Naive thymus-derived CD8-positive, alpha-beta T cell (primary cell): ENCODE measurements at regions not wholly inside any gene's neighbourhood (a gene's known extent, or its start where the extent isn't known, plus 50 kb on each side); places are given as distances from the start of the nearest gene placed in this dataset.

Experiments
- ATAC-seq, 2 donors: fragments of 150-1000 bp; cut with Tn5 transposase in 1 of 2; sonication (Bioruptor Pico), chemical (Tn5 transposase) in 1 of 2; 1 replicate in 1 of 2; 2 replicates in 1 of 2; pipeline ENCODE4 v1.10.0; 2021; ENCODE audit warnings: mild to moderate bottlenecking in 2 of 2, moderate library complexity in 2 of 2
- POLR2A ChIA-PET: fragments of 350-600 bp; sonication (Branson Sonifier 250); formaldehyde crosslinking; loops from one replicate; lab custom pipeline; 2021; ENCODE audit warnings: antibody characterized with exemption; lab: Charles Lee
- DNase-seq, 10 donors: peaks; one replicate each; pipeline versions ENCODE4 v3.0.0 to v3.0.0-alpha.2; 2020 to 2022
- H3K27ac Mint-ChIP-seq, 10 donors: one replicate each; pipeline ENCODE4 v1.8.0; 2020 to 2022; ENCODE audit warnings: mild to moderate bottlenecking in 10 of 10, mixed read lengths in 10 of 10, moderate library complexity in 4 of 10, inconsistent platforms in 1 of 10
- H3K27me3 Mint-ChIP-seq, 5 donors: one replicate each; pipeline ENCODE4 v1.8.0; 2021 to 2022; ENCODE audit warnings: mixed read lengths in 5 of 5
- H3K36me3 Mint-ChIP-seq, 3 donors: one replicate each; pipeline ENCODE4 v1.8.0; 2020 to 2022; ENCODE audit warnings: mixed read lengths in 3 of 3, mild to moderate bottlenecking in 2 of 3, inconsistent platforms in 1 of 3
- H3K4me1 Mint-ChIP-seq, 4 donors: one replicate each; pipeline ENCODE4 v1.8.0; 2021 to 2022; ENCODE audit warnings: mixed read lengths in 4 of 4
- H3K4me3 Mint-ChIP-seq, 10 donors: one replicate each; pipeline ENCODE4 v1.8.0; 2020 to 2022; ENCODE audit warnings: mild to moderate bottlenecking in 10 of 10, mixed read lengths in 10 of 10, moderate library complexity in 6 of 10, inconsistent platforms in 1 of 10
- H3K9me3 Mint-ChIP-seq, 9 donors: one replicate each; pipeline ENCODE4 v1.8.0; 2020 to 2022; ENCODE audit warnings: mixed read lengths in 9 of 9, mild to moderate bottlenecking in 3 of 9, inconsistent platforms in 1 of 9, moderate library complexity in 1 of 9

GRCh38 chr4:174088795-174089194, 194.7 kb downstream of the FBXO8 start:
- ATAC-seq (no peak), DNase-seq (no peak)
- no peak overlapping the region for H3K27ac Mint-ChIP-seq
- peaks cover 2 to 35% (median 14%) of the 10 kb centered on the region in 5 donors for H3K27me3 Mint-ChIP-seq
- POLR2A ChIA-PET = no interaction called here
- no peak overlapping the region for H3K4me3 Mint-ChIP-seq
- H3K36me3 Mint-ChIP-seq = peaks cover 0 to 10% (median 0%) of the 10 kb centered on the region in 3 donors
- H3K9me3 Mint-ChIP-seq = peaks cover 0 to 13% (median 2%) of the 10 kb centered on the region in 9 donors
- H3K4me1 Mint-ChIP-seq = peaks cover 0 to 6% (median 1%) of the 10 kb centered on the region in 4 donors

GRCh38 chr4:174086829-174087799, 196.4 kb downstream of the FBXO8 start:
- ATAC-seq = no peak
- POLR2A ChIA-PET = no interaction called here
- Mint-ChIP-seq H3K4me3 (no peak overlapping the region), H3K27ac (no peak overlapping the region), H3K4me1 (peaks cover 0 to 6% (median 1%) of the 10 kb centered on the region in 4 donors), H3K36me3 (peaks cover 0 to 4% (median 0%) of the 10 kb centered on the region in 3 donors), H3K9me3 (peaks cover 0 to 4% (median 0%) of the 10 kb centered on the region in 9 donors), H3K27me3 (peaks cover 2 to 29% (median 10%) of the 10 kb centered on the region in 5 donors)
- no peak for DNase-seq

- H3K4me1 Mint-ChIP-seq = peaks cover 0 to 6% (median 1%) of the 10 kb centered on the region in 4 donors
- H3K27ac Mint-ChIP-seq = no peak overlapping the region
- H3K36me3 Mint-ChIP-seq = no peaks in the 10 kb centered on the region
- POLR2A ChIA-PET = no interaction called here
- DNase-seq (no peak), ATAC-seq (no peak)
- peaks cover 2 to 25% (median 13%) of the 10 kb centered on the region in 5 donors for H3K27me3 Mint-ChIP-seq
- H3K4me3 Mint-ChIP-seq = no peak overlapping the region
- no peaks in the 10 kb centered on the region for H3K9me3 Mint-ChIP-seq
Observed at GRCh38 chr4:174084981-174085380, 198.5 kb downstream of the FBXO8 start.

- no peak for ATAC-seq
- DNase-seq = no peak
- Mint-ChIP-seq H3K27me3 (peaks cover 2 to 20% (median 11%) of the 10 kb centered on the region in 5 donors), H3K36me3 (no peaks in the 10 kb centered on the region), H3K9me3 (no peaks in the 10 kb centered on the region), H3K27ac (no peak overlapping the region), H3K4me3 (no peak overlapping the region), H3K4me1 (peaks cover 0 to 6% (median 1%) of the 10 kb centered on the region in 4 donors)
- POLR2A ChIA-PET = no interaction called here
Observed at GRCh38 chr4:174084542-174084941, 198.9 kb downstream of the FBXO8 start.

GRCh38 chr4:174080361-174080760, 203.1 kb downstream of the FBXO8 start:
- DNase-seq = no peak
- Mint-ChIP-seq H3K4me1 (no peaks in the 10 kb centered on the region), H3K27me3 (peaks cover 2 to 12% (median 3%) of the 10 kb centered on the region in 5 donors), H3K4me3 (no peak overlapping the region), H3K27ac (no peak overlapping the region), H3K36me3 (no peaks in the 10 kb centered on the region), H3K9me3 (no peaks in the 10 kb centered on the region)
- POLR2A ChIA-PET = no interaction called here
- ATAC-seq = no peak

- Mint-ChIP-seq H3K9me3 (peaks cover 0 to 3% (median 0%) of the 10 kb centered on the region in 9 donors), H3K27me3 (peaks cover 0 to 23% (median 10%) of the 10 kb centered on the region in 5 donors), H3K4me3 (no peak overlapping the region), H3K4me1 (peaks cover 0 to 5% (median 0%) of the 10 kb centered on the region in 4 donors), H3K36me3 (no peaks in the 10 kb centered on the region), H3K27ac (no peak overlapping the region)
- ATAC-seq (no peak), DNase-seq (no peak)
- POLR2A ChIA-PET = no interaction called here
Observed at GRCh38 chr4:174071595-174071994, 211.9 kb downstream of the FBXO8 start.

- H3K36me3 Mint-ChIP-seq = no peaks in the 10 kb centered on the region
- peaks cover 0 to 28% (median 10%) of the 10 kb centered on the region in 5 donors for H3K27me3 Mint-ChIP-seq
- POLR2A ChIA-PET = no interaction called here
- ATAC-seq = no peak
- peaks cover 0 to 3% (median 0%) of the 10 kb centered on the region in 9 donors for H3K9me3 Mint-ChIP-seq
- no peak overlapping the region for H3K4me3 Mint-ChIP-seq
- H3K27ac Mint-ChIP-seq = no peak overlapping the region
- peaks cover 0 to 5% (median 0%) of the 10 kb centered on the region in 4 donors for H3K4me1 Mint-ChIP-seq
- no peak for DNase-seq
Observed at GRCh38 chr4:174069848-174070330, 213.6 kb downstream of the FBXO8 start.

GRCh38 chr4:174066611-174067205, 216.8 kb downstream of the FBXO8 start:
- Mint-ChIP-seq H3K4me1 (peaks cover 0 to 3% (median 0%) of the 10 kb centered on the region in 4 donors), H3K27me3 (peaks cover 0 to 20% (median 7%) of the 10 kb centered on the region in 5 donors), H3K36me3 (no peaks in the 10 kb centered on the region), H3K27ac (no peak overlapping the region), H3K9me3 (no peaks in the 10 kb centered on the region), H3K4me3 (no peak overlapping the region)
- DNase-seq (no peak), ATAC-seq (no peak)
- POLR2A ChIA-PET = no interaction called here

- ATAC-seq (no peak), DNase-seq (no peak)
- H3K36me3 Mint-ChIP-seq = no peaks in the 10 kb centered on the region
- H3K9me3 Mint-ChIP-seq = peaks cover 0 to 9% (median 0%) of the 10 kb centered on the region in 9 donors
- peaks cover 0 to 10% (median 6%) of the 10 kb centered on the region in 5 donors for H3K27me3 Mint-ChIP-seq
- H3K4me1 Mint-ChIP-seq = peaks cover 0 to 3% (median 0%) of the 10 kb centered on the region in 4 donors
- H3K4me3 Mint-ChIP-seq = no peak overlapping the region
- POLR2A ChIA-PET = no interaction called here
- no peak overlapping the region for H3K27ac Mint-ChIP-seq
Observed at GRCh38 chr4:174062831-174063230, 220.6 kb downstream of the FBXO8 start.

GRCh38 chr4:174061026-174061425, 222.4 kb downstream of the FBXO8 start:
- H3K4me1 Mint-ChIP-seq = no peaks in the 10 kb centered on the region
- H3K4me3 Mint-ChIP-seq = no peak overlapping the region
- POLR2A ChIA-PET = no interaction called here
- DNase-seq (no peak), ATAC-seq (no peak)
- peaks cover 0 to 5% (median 0%) of the 10 kb centered on the region in 5 donors for H3K27me3 Mint-ChIP-seq
- H3K27ac Mint-ChIP-seq = no peak overlapping the region
- no peaks in the 10 kb centered on the region for H3K36me3 Mint-ChIP-seq
- H3K9me3 Mint-ChIP-seq = peaks cover 0 to 14% (median 3%) of the 10 kb centered on the region in 9 donors

- no peak overlapping the region for H3K4me3 Mint-ChIP-seq
- H3K9me3 Mint-ChIP-seq = peaks cover 0 to 16% (median 3%) of the 10 kb centered on the region in 9 donors
- no peaks in the 10 kb centered on the region for H3K27me3 Mint-ChIP-seq
- DNase-seq (no peak), ATAC-seq (no peak)
- POLR2A ChIA-PET = no interaction called here
- no peaks in the 10 kb centered on the region for H3K36me3 Mint-ChIP-seq
- no peak overlapping the region for H3K27ac Mint-ChIP-seq
- no peaks in the 10 kb centered on the region for H3K4me1 Mint-ChIP-seq
Observed at GRCh38 chr4:174058846-174059245, 224.6 kb downstream of the FBXO8 start.

GRCh38 chr4:174056959-174057358, 226.5 kb downstream of the FBXO8 start:
- Mint-ChIP-seq H3K4me1 (no peaks in the 10 kb centered on the region), H3K36me3 (no peaks in the 10 kb centered on the region), H3K9me3 (peaks cover 0 to 16% (median 3%) of the 10 kb centered on the region in 9 donors), H3K4me3 (no peak overlapping the region), H3K27me3 (no peaks in the 10 kb centered on the region), H3K27ac (no peak overlapping the region)
- ATAC-seq (no peak), DNase-seq (no peak)
- POLR2A ChIA-PET = no interaction called here

GRCh38 chr4:174055344-174055743, 228.1 kb downstream of the FBXO8 start:
- ATAC-seq (no peak), DNase-seq (no peak)
- Mint-ChIP-seq H3K9me3 (peaks cover 0 to 16% (median 3%) of the 10 kb centered on the region in 9 donors), H3K4me1 (no peaks in the 10 kb centered on the region), H3K27ac (no peak overlapping the region), H3K4me3 (no peak overlapping the region), H3K36me3 (no peaks in the 10 kb centered on the region), H3K27me3 (peaks cover 0 to 7% (median under 1%) of the 10 kb centered on the region in 5 donors)
- POLR2A ChIA-PET = no interaction called here
